HG03565 (cell line): ENCODE measurements at regions not wholly inside any gene's neighbourhood (a gene's known extent, or its start where the extent isn't known, plus 50 kb on each side); places are given as distances from the start of the nearest gene placed in this dataset.
"Not testable (repeated sequence)": the region's sequence is repeated elsewhere in the genome, so short reads cannot be mapped to it uniquely, and the experiment has no call there.

Experiments
- ATAC-seq: cut with Tn5 transposase; IDR thresholded peaks from one replicate; pipeline ENCODE4 v1.9.1; 2021; ENCODE audit warnings: mild to moderate bottlenecking, moderate library complexity; ENCODE audit not compliant: unreplicated experiment

- not testable (repeated sequence) for ATAC-seq
Observed at GRCh38 chr15:81875717-81876116, 170.1 kb downstream of the MEX3B start.

- ATAC-seq: not testable (repeated sequence)
Observed at GRCh38 chr15:81870746-81871106, 175.1 kb downstream of the MEX3B start.

DNA sequence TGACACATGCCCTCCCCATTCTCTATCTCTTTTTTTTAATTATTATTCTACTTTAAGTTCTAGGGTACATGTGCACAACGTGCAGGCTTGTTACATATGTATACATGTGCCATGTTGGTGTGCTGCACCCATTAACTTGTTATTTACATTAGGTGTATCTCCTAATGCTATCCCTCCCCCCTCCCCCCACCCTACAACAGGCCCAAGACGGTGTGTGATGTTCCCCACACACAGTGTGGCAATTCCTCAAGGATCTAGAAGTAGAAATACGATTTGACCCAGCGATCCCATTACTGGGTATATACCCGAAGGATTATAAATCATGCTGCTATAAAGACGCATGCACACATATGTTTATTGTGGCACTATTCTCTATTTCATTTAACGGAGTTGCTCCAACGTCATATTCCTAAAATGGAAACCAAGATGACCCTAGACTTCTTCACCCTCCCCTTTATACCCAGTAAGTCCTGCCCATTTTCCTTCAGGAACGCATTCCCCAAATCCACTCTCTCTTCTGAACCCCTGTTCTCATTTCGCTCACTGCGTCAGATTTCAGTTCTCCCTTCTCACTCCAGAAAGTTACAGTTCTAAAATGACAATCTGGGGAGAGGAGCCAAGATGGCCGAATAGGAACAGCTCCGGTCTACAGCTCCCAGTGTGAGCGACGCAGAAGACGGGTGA, 175.6 kb downstream of the MEX3B start:
- not testable (repeated sequence) for ATAC-seq

- no peak for ATAC-seq
Observed at GRCh38 chr15:81869161-81869954, 176.5 kb downstream of the MEX3B start.

- ATAC-seq: peak; percentile 95
Observed at GRCh38 chr15:81865850-81866537, 179.8 kb downstream of the MEX3B start.

GRCh38 chr15:81863162-81863561, 182.7 kb downstream of the MEX3B start:
- no peak for ATAC-seq

- ATAC-seq: no peak
Observed at GRCh38 chr15:81859737-81860516, 185.9 kb downstream of the MEX3B start.

- ATAC-seq: no peak
Observed at GRCh38 chr15:81858586-81858985, 187.2 kb downstream of the MEX3B start.

GRCh38 chr15:81858136-81858535, 187.7 kb downstream of the MEX3B start:
- no peak for ATAC-seq

DNA sequence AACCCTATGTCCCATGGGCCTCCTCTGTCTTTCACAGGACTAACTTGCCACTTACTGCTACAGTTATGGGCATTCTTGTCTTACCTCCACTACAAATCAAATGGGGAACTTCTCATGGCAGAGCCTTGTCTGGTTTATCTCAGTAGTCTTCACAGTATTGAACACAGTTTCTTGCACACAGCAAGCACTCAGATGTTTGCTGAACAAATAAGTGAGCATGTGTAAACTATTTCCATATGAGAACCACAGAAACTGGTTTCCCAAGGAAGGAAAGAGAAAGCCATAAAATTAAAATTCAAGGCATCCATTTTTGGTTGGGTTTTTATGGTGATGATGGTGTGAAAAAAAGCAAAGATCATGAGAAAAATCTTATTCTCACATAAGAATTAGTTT, 189.2 kb downstream of the MEX3B start:
- ATAC-seq: no peak

- no peak for ATAC-seq
Observed at GRCh38 chr15:81856001-81856633, 189.7 kb downstream of the MEX3B start.

DNA sequence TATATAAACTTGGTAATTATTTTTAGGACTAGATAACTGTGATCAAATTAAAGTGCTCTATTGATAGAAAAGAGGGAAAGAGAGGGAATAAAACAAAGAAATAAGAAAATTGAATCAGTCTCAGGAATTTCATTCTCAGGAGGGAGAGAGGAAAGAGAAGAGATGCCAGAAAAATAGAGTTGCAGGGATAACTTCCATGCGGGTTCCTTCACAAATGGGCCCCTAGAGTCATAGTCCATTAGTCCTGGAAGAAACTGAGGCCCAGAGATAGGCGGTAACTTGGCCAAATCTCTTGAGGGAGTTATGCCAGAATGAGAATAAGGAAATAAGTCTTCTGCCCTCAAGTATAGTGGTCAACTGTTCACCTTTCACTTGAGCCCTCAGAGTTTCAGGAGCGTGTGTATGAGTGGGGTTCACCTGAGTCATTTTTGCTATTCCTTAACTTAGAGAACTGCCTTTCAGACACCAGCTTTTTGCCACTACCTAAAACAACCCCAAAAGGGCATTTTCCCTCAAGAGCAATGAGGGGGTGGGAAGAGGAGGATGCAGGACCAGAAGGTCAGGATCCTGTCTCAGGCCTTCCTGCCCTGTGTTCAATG, 192.6 kb downstream of the MEX3B start:
- ATAC-seq: no peak

GRCh38 chr15:81852411-81853149, 193.2 kb downstream of the MEX3B start:
- no peak for ATAC-seq

DNA sequence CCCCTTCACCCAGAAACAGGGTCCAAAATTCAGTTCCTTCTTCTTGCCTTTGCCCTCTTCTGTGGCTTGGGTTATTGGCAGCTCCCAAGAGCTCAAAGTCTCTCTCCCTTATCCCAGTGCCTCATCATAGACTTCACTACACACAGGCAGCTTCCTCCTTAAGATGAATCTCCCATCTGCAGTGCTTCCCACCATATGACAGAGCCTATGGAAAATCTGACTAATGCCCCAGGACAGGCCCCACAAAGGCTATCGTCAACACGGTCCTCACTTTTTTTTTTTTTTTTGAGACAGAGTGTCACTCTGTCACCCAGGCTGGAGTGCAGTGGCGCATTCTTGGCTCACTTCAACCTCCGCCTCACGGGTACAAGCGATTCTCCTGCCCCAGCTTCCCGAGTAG, 194.1 kb downstream of the MEX3B start:
- ATAC-seq: no peak

- ATAC-seq: no peak
Observed at GRCh38 chr15:81851325-81851724, 194.5 kb downstream of the MEX3B start.

DNA sequence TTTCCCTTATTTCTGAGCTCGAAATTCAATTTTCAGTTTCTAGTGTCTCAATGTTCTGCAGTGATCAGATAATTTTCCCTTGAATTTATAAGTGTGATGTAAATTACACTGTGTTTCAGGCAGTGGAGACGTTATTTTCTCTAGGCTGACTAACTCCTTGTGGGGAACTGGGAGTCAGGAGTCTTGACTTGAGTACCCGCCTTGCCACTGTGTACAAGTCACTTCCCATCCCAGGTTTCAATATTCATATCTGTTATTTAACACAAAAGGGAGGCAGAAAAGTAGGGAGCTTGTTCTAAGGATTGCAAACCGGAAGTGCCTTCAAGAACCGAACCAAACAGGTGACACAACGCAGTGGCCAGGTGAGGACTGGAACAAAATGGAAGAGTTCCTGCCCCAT, 196.5 kb downstream of the MEX3B start:
- no peak for ATAC-seq

DNA sequence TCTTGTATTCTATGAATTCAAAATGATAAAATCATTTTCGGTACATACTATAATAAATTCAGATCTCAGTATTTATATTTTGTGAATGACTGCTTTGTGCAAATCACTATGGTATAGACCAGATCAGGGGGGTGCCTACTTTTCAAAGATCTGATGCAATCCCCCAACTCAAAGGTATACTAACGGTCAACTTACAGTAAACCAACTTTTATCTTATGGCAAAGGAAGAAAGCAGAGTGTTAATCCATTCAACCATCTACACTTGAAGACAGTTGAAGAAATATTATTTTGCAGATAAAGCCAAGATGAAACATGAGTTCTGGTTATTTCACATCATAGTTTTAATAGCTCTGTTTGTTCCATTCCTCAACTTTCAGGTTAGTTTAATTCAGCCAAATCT, 197.1 kb downstream of the MEX3B start:
- ATAC-seq: no peak

- no peak for ATAC-seq
Observed at GRCh38 chr15:81843757-81844407, 201.9 kb downstream of the MEX3B start.

- ATAC-seq: peak; percentile 67
Observed at GRCh38 chr15:81843226-81843625, 202.6 kb downstream of the MEX3B start.
